ENCODE measurements at regions not wholly inside any gene's neighbourhood (a gene's known extent, or its start where the extent isn't known, plus 50 kb on each side); places are given as distances from the start of the nearest gene placed in this dataset.

- H3K23ac ChIP-seq (ENCODE audit: insufficient read length) = no peak overlapping the region
- no peaks in the 10 kb centered on the region for H4K20me1 ChIP-seq (replicated peaks in 1 of 2; ENCODE audit: control insufficient read depth in 1 of 2, insufficient read depth in 2 of 2, low read length in 2 of 2)
- H2AFZ ChIP-seq (ENCODE audit: low read length) = no peak overlapping the region
- no peak overlapping the region for H3K4me3 ChIP-seq (ENCODE audit: extremely low read depth in 1 of 4, insufficient read depth in 2 of 4, low read depth in 3 of 4, low read length in 4 of 4)
- no peak for FAIRE-seq
- no peak overlapping the region for H4K5ac ChIP-seq (ENCODE audit: insufficient read length, low read depth, low read length)
- no peak for TF ChIP-seq EGR1 (IDR thresholded peaks at IDR 0.05; ENCODE audit: borderline replicate concordance, low read depth, low read length)
- no peak for TF ChIP-seq GABPA (IDR thresholded peaks at IDR 0.05; ENCODE audit: borderline replicate concordance, insufficient read depth, low read length)
- no peak for TF ChIP-seq SP1 (IDR thresholded peaks at IDR 0.05; ENCODE audit: low read depth, low read length)
- no peak for TF ChIP-seq SUZ12 (IDR thresholded peaks at IDR 0.05; ENCODE audit: low read length)
- no peak for TF ChIP-seq POLR2AphosphoS5 (IDR thresholded peaks at IDR 0.05; ENCODE audit: low read depth, low read length)
- TF ChIP-seq HDAC6 (IDR thresholded peaks at IDR 0.05; ENCODE audit: low read depth, low read length) = no peak
- no peak overlapping the region for H3K27ac ChIP-seq (ENCODE audit: low read depth, low read length)
- H3K36me3 ChIP-seq (ENCODE audit: control insufficient read depth in 2 of 4, insufficient read depth in 4 of 4, low read length in 3 of 4) = no peaks in the 10 kb centered on the region
- no peak overlapping the region for H4K91ac ChIP-seq (replicated peaks; ENCODE audit: insufficient read length, low read length)
- no peak overlapping the region for H2BK15ac ChIP-seq (ENCODE audit: low read length)
- peaks cover 4 to 5% of the 10 kb centered on the region in 2 experiments; a peak in 1 of 4 replicates for H3K9me3 ChIP-seq (ENCODE audit: insufficient read depth in 2 of 2, low read depth in 1 of 2, low read length in 1 of 2)
- no peak overlapping the region for H3K4me2 ChIP-seq (ENCODE audit: insufficient read depth in 1 of 2, low read depth in 2 of 2, low read length in 2 of 2)
- H3K79me1 ChIP-seq (ENCODE audit: low read depth, low read length) = no peaks in the 10 kb centered on the region
- H2BK12ac ChIP-seq (ENCODE audit: low read depth, low read length) = no peak overlapping the region
- no peak overlapping the region for H3K56ac ChIP-seq (replicated peaks; ENCODE audit: insufficient read length, low read depth, low read length)
- no peaks in the 10 kb centered on the region for H3K79me2 ChIP-seq (ENCODE audit: control insufficient read depth in 1 of 2, insufficient read depth in 2 of 2, low read length in 2 of 2)
- H3K14ac ChIP-seq (ENCODE audit: insufficient read length) = no peak overlapping the region
- no peak overlapping the region for H4K8ac ChIP-seq (ENCODE audit: extremely low read depth, insufficient read depth, low read length)
- ChIA-PET POLR2A (ENCODE audit: partially characterized antibody) (interaction anchor here (0.7 kb wide), 1 partner anchor 8 kb away, joined by 4 read pairs; no protein-coding TSS in a partner anchor), CTCF (ENCODE audit: partially characterized antibody) (no interaction called here)
- no peak overlapping the region for H3K4ac ChIP-seq (replicated peaks; ENCODE audit: insufficient read length, low read depth, low read length)
- H2AK5ac ChIP-seq (ENCODE audit: low read depth, low read length) = no peak overlapping the region
- WGBS, 2 experiments (ENCODE audit: extremely low coverage in 1 of 2, insufficient coverage in 1 of 2, insufficient read length in 1 of 2, insufficient replicate concordance in 2 of 2, low coverage in 1 of 2, low lambda C conversion rate in 2 of 2, missing lambda C conversion rate in 1 of 2) = 89% methylated on average over 4 of the region's 4 CpGs; no CpG with 5 or more reads in 1 of the 2 experiments
- H3K9ac ChIP-seq (replicated peaks in 1 of 4; ENCODE audit: extremely low read depth in 1 of 4, low read depth in 3 of 4, low read length in 3 of 4) = no peak overlapping the region
- H2BK120ac ChIP-seq (replicated peaks; ENCODE audit: low read depth, low read length) = no peak overlapping the region
- no peak overlapping the region for H3K18ac ChIP-seq (ENCODE audit: extremely low read depth, low read length)
- H2BK20ac ChIP-seq (ENCODE audit: low read length) = no peak overlapping the region
- H3K27me3 ChIP-seq (replicated peaks in 1 of 4; ENCODE audit: control insufficient read depth in 3 of 4, extremely low read depth in 1 of 4, insufficient read depth in 3 of 4, low read length in 3 of 4) = no peaks in the 10 kb centered on the region
- no peaks in the 10 kb centered on the region for H3K4me1 ChIP-seq (replicated peaks in 1 of 4; ENCODE audit: control insufficient read depth in 3 of 4, insufficient read depth in 4 of 4, low read length in 3 of 4)
- no peak for DNase-seq (ENCODE audit: low read depth in 1 of 2, low spot score in 2 of 2)
- H2BK5ac ChIP-seq (ENCODE audit: low read depth, low read length) = no peak overlapping the region
- H3K23me2 ChIP-seq (ENCODE audit: low read depth, low read length) = no peaks in the 10 kb centered on the region
These were observed 120.3 kb upstream of the USP9X start for GRCh38 chrX:40964633-40965586.

Measured in H1 (cell line).